Astrocyte of the cerebellum (primary cell): ENCODE measurements at regions not wholly inside any gene's neighbourhood (a gene's known extent, or its start where the extent isn't known, plus 50 kb on each side); places are given as distances from the start of the nearest gene placed in this dataset.

Experiments used
- DNase-seq: peaks from one replicate; pipeline ENCODE4 v3.0.0-alpha.2; 2011; ENCODE audit warnings: low read depth
- H3K4me3 ChIP-seq: 2 replicates; pipeline ENCODE4 v1.5.1; 2011; ENCODE audit warnings: mild to moderate bottlenecking, low read depth, low read length, moderate library complexity
- CTCF ChIP-seq: IDR thresholded peaks from 2 replicates; pipeline ENCODE4 v1.5.1; 2012; ENCODE audit warnings: low read length, low read depth, moderate library complexity, mild to moderate bottlenecking; ENCODE audit errors: missing control alignments
- in situ Hi-C: cut with HindIII; loops from 2 replicates; pipeline ENCODE4 v1.10.0; 2017; ENCODE audit warnings: low sequenced_read_pairs

GRCh38 chr2:198900141-198900540 is 557.6 kb downstream of the SATB2 start:
- no peak for TF ChIP-seq CTCF
- no peak overlapping the region for H3K4me3 ChIP-seq
- in situ Hi-C loops, result loop anchor here (5.0 kb wide), 1 partner anchor 62 kb away; no protein-coding TSS in a partner anchor
- no peak for DNase-seq

- in situ Hi-C loops, result no loop called here
- H3K4me3 ChIP-seq, result no peak overlapping the region
- no peak for DNase-seq
- TF ChIP-seq CTCF, result no peak
Measured at GRCh38 chr2:198890490-198890889, 567.2 kb downstream of the SATB2 start.

GRCh38 chr2:198883604-198884003 is 574.1 kb downstream of the SATB2 start:
- no peak for TF ChIP-seq CTCF
- in situ Hi-C loops, result no loop called here
- no peak overlapping the region for H3K4me3 ChIP-seq
- DNase-seq, result no peak

GRCh38 chr2:198880986-198881385 is 576.8 kb downstream of the SATB2 start:
- no peak for TF ChIP-seq CTCF
- no peak overlapping the region for H3K4me3 ChIP-seq
- in situ Hi-C loops, result no loop called here
- no peak for DNase-seq

GRCh38 chr2:198880421-198880820 is 577.3 kb downstream of the SATB2 start:
- peak; percentile 29 for DNase-seq
- no peak overlapping the region for H3K4me3 ChIP-seq
- in situ Hi-C loops, result no loop called here
- TF ChIP-seq CTCF, result no peak

GRCh38 chr2:198874472-198874858 is 583.3 kb downstream of the SATB2 start:
- TF ChIP-seq CTCF, result no peak
- H3K4me3 ChIP-seq, result no peak overlapping the region
- DNase-seq, result no peak
- in situ Hi-C loops, result no loop called here
